HG03354 (cell line): ENCODE measurements at regions not wholly inside any gene's neighbourhood (a gene's known extent, or its start where the extent isn't known, plus 50 kb on each side); places are given as distances from the start of the nearest gene placed in this dataset.
"Not testable (repeated sequence)": the region's sequence is repeated elsewhere in the genome, so short reads cannot be mapped to it uniquely, and the experiment has no call there.

Source experiments
- ATAC-seq: cut with Tn5 transposase; IDR thresholded peaks from one replicate; pipeline ENCODE4 v1.9.1; 2021; ENCODE audit warnings: mild to moderate bottlenecking; ENCODE audit not compliant: unreplicated experiment, poor library complexity, severe bottlenecking

- no peak for ATAC-seq
Observed at GRCh38 chr6:150759483-150759882, 106.0 kb upstream of the MTHFD1L start.

GRCh38 chr6:150761771-150762170 is 103.7 kb upstream of the MTHFD1L start:
- no peak for ATAC-seq

- no peak for ATAC-seq
Observed at GRCh38 chr6:150764334-150765066, 101.0 kb upstream of the MTHFD1L start.

- peak; percentile 97 for ATAC-seq
Observed at GRCh38 chr6:150765067-150765764, 100.3 kb upstream of the MTHFD1L start.

- ATAC-seq: no peak
Observed at GRCh38 chr6:150766201-150766997, 99.1 kb upstream of the MTHFD1L start.

- ATAC-seq: no peak
Observed at GRCh38 chr6:150767161-150767560, 98.3 kb upstream of the MTHFD1L start.

- ATAC-seq: no peak
Observed at GRCh38 chr6:150767571-150768018, 97.9 kb upstream of the MTHFD1L start.

- no peak for ATAC-seq
Observed at GRCh38 chr6:150770637-150771036, 94.9 kb upstream of the MTHFD1L start.

GRCh38 chr6:150773969-150774368 is 91.5 kb upstream of the MTHFD1L start:
- ATAC-seq: no peak

GRCh38 chr6:150775415-150776203 is 89.9 kb upstream of the MTHFD1L start:
- ATAC-seq: no peak

GRCh38 chr6:150777736-150778135 is 87.8 kb upstream of the MTHFD1L start:
- ATAC-seq: no peak

- ATAC-seq: no peak
Observed at GRCh38 chr6:150783813-150784212, 81.7 kb upstream of the MTHFD1L start.

GRCh38 chr6:150787429-150787828 is 78.1 kb upstream of the MTHFD1L start:
- ATAC-seq: no peak

- ATAC-seq: no peak
Observed at GRCh38 chr6:150788089-150788488, 77.4 kb upstream of the MTHFD1L start.

- not testable (repeated sequence) for ATAC-seq
Observed at GRCh38 chr6:150789906-150790305, 75.6 kb upstream of the MTHFD1L start.

GRCh38 chr6:150791717-150792116 is 73.8 kb upstream of the MTHFD1L start:
- ATAC-seq: no peak

- no peak for ATAC-seq
Observed at GRCh38 chr6:150797949-150798348, 67.6 kb upstream of the MTHFD1L start.

- no peak for ATAC-seq
Observed at GRCh38 chr6:150799276-150799805, 66.2 kb upstream of the MTHFD1L start.

- ATAC-seq: no peak
Observed at GRCh38 chr6:150800674-150801314, 64.7 kb upstream of the MTHFD1L start.
